H1 (cell line): ENCODE measurements at regions not wholly inside any gene's neighbourhood (a gene's known extent, or its start where the extent isn't known, plus 50 kb on each side); places are given as distances from the start of the nearest gene placed in this dataset.

Experiments
- CTCF ChIA-PET: fragments of 300-600 bp; sonication (Branson Sonifier 250); formaldehyde crosslinking; loops from one replicate; lab custom pipeline; 2021; ENCODE audit not compliant: partially characterized antibody; lab: Charles Lee
- POLR2A ChIA-PET: fragments of 300-600 bp; sonication (Branson Sonifier 250); formaldehyde crosslinking; loops from one replicate; lab custom pipeline; 2021; ENCODE audit warnings: inconsistent platforms; ENCODE audit not compliant: partially characterized antibody; lab: Charles Lee
- DNase-seq, 2 experiments: peaks; one replicate each; pipeline versions ENCODE4 v3.0.0 to v3.0.0-alpha.2; 2010 to 2022; ENCODE audit warnings: low spot score in 2 of 2, low read depth in 1 of 2, mixed read lengths in 1 of 2
- FAIRE-seq: peaks from 2 replicates; lab custom pipeline; 2011; peaks lifted over from hg19 to GRCh38; lab: Jason Lieb, UNC
- H2AFZ ChIP-seq: 2 replicates; pipeline ENCODE4 v1.8.1; 2012; ENCODE audit warnings: low read length, inconsistent platforms
- H2AK5ac ChIP-seq: 2 replicates; pipeline ENCODE4 v1.6.1; 2013; ENCODE audit warnings: low read depth, low read length
- H2BK120ac ChIP-seq: replicated peaks from 2 replicates; pipeline ENCODE3; 2013; ENCODE audit warnings: low read depth, low read length, inconsistent platforms
- H2BK12ac ChIP-seq: 2 replicates; pipeline ENCODE4 v1.6.1; 2013; ENCODE audit warnings: low read depth, low read length
- H2BK15ac ChIP-seq: 2 replicates; pipeline ENCODE4 v1.6.1; 2013; ENCODE audit warnings: low read length
- H2BK20ac ChIP-seq: 2 replicates; pipeline ENCODE4 v1.6.1; 2013; ENCODE audit warnings: low read length
- H2BK5ac ChIP-seq: 2 replicates; pipeline ENCODE4 v1.6.1; 2013; ENCODE audit warnings: low read depth, low read length
- H3K14ac ChIP-seq: 2 replicates; pipeline ENCODE4 v1.6.1; 2013; ENCODE audit warnings: inconsistent platforms; ENCODE audit not compliant: insufficient read length
- H3K18ac ChIP-seq: 2 replicates; pipeline ENCODE4 v1.6.1; 2013; ENCODE audit warnings: low read length; ENCODE audit errors: extremely low read depth
- H3K23ac ChIP-seq: 2 replicates; pipeline ENCODE4 v1.6.1; 2013; ENCODE audit warnings: inconsistent platforms; ENCODE audit not compliant: insufficient read length
- H3K23me2 ChIP-seq: 2 replicates; pipeline ENCODE4 v1.6.1; 2013; ENCODE audit warnings: low read depth, low read length
- H3K27ac ChIP-seq: 2 replicates; pipeline ENCODE4 v1.6.1; 2011; ENCODE audit warnings: low read depth, low read length, inconsistent platforms
- H3K27me3 ChIP-seq, 4 experiments: replicated peaks in 1 of 4; 1 replicate in 1 of 4; 2 replicates in 3 of 4; pipeline versions ENCODE4 v1.6.1 to v1.8.1; 2011 to 2013; ENCODE audit warnings: low read length in 3 of 4, mild to moderate bottlenecking in 3 of 4, inconsistent platforms in 2 of 4, mixed read lengths in 2 of 4, moderate library complexity in 1 of 4; ENCODE audit not compliant: control insufficient read depth in 3 of 4, insufficient read depth in 3 of 4; ENCODE audit errors: extremely low read depth in 1 of 4
- H3K36me3 ChIP-seq, 4 experiments: 2 replicates each; pipeline versions ENCODE4 v1.6.1 to v1.8.1; 2011 to 2013; ENCODE audit warnings: mild to moderate bottlenecking in 4 of 4, low read length in 3 of 4, moderate library complexity in 2 of 4, control low read depth in 1 of 4, inconsistent platforms in 1 of 4; ENCODE audit not compliant: insufficient read depth in 4 of 4, control insufficient read depth in 2 of 4
- H3K4ac ChIP-seq: replicated peaks from 2 replicates; pipeline ENCODE3; 2013; ENCODE audit warnings: low read length, low read depth, mixed read lengths, inconsistent platforms; ENCODE audit not compliant: insufficient read length
- H3K4me1 ChIP-seq, 4 experiments: replicated peaks in 1 of 4; 1 replicate in 1 of 4; 2 replicates in 3 of 4; pipeline versions ENCODE4 v1.6.1 to v1.8.1; 2011 to 2013; ENCODE audit warnings: low read length in 3 of 4, inconsistent platforms in 2 of 4, mixed read lengths in 1 of 4; ENCODE audit not compliant: insufficient read depth in 4 of 4, control insufficient read depth in 3 of 4
- H3K4me2 ChIP-seq, 2 experiments: 2 replicates each; pipeline versions ENCODE4 v1.6.1 to v1.8.1; 2011 to 2013; ENCODE audit warnings: low read depth in 2 of 2, low read length in 2 of 2, control low read depth in 1 of 2, inconsistent platforms in 1 of 2, mild to moderate bottlenecking in 1 of 2; ENCODE audit not compliant: insufficient read depth in 1 of 2
- H3K4me3 ChIP-seq, 4 experiments: fragments of 200-600, 300-600 bp in 1 of 4; sonication (generic), shearing (Covaris generic), sonication (Bioruptor Twin) in 1 of 4; 2 replicates each; pipeline versions ENCODE4 v1.5.1 to v1.8.1; 2011 to 2016; ENCODE audit warnings: low read length in 4 of 4, low read depth in 3 of 4, control low read depth in 2 of 4, inconsistent platforms in 2 of 4, mild to moderate bottlenecking in 2 of 4, mixed read lengths in 1 of 4, moderate library complexity in 1 of 4; ENCODE audit not compliant: insufficient read depth in 2 of 4; ENCODE audit errors: extremely low read depth in 1 of 4
- H3K56ac ChIP-seq: replicated peaks from 2 replicates; pipeline ENCODE3; 2013; ENCODE audit warnings: low read depth, mild to moderate bottlenecking, mixed read lengths, low read length, inconsistent platforms; ENCODE audit not compliant: insufficient read length
- H3K79me1 ChIP-seq: 2 replicates; pipeline ENCODE4 v1.6.1; 2013; ENCODE audit warnings: low read depth, low read length, control low read depth
- H3K79me2 ChIP-seq, 2 experiments: 2 replicates each; pipeline versions ENCODE4 v1.6.1 to v1.8.1; 2012 to 2013; ENCODE audit warnings: low read length in 2 of 2, mild to moderate bottlenecking in 2 of 2, inconsistent platforms in 1 of 2; ENCODE audit not compliant: insufficient read depth in 2 of 2, control insufficient read depth in 1 of 2
- H3K9ac ChIP-seq, 4 experiments: replicated peaks in 1 of 4; 1 replicate in 1 of 4; 2 replicates in 3 of 4; pipeline versions ENCODE4 v1.6.1 to v1.8.1; 2011 to 2013; ENCODE audit warnings: low read depth in 3 of 4, low read length in 3 of 4, control low read depth in 2 of 4, mild to moderate bottlenecking in 2 of 4, moderate library complexity in 2 of 4, inconsistent platforms in 1 of 4; ENCODE audit errors: extremely low read depth in 1 of 4
- H3K9me3 ChIP-seq, 2 experiments: 2 replicates each; pipeline versions ENCODE4 v1.6.1 to v1.8.1; 2012 to 2013; ENCODE audit warnings: mild to moderate bottlenecking in 2 of 2, moderate library complexity in 2 of 2, control low read depth in 1 of 2, inconsistent platforms in 1 of 2, low read depth in 1 of 2, low read length in 1 of 2, mixed read lengths in 1 of 2; ENCODE audit not compliant: insufficient read depth in 2 of 2
- H4K20me1 ChIP-seq, 2 experiments: replicated peaks in 1 of 2; 2 replicates each; pipeline versions ENCODE3 to v1.8.1; 2011 to 2013; ENCODE audit warnings: inconsistent platforms in 2 of 2, low read length in 2 of 2, mild to moderate bottlenecking in 1 of 2; ENCODE audit not compliant: insufficient read depth in 2 of 2, control insufficient read depth in 1 of 2
- H4K5ac ChIP-seq: 2 replicates; pipeline ENCODE4 v1.6.1; 2013; ENCODE audit warnings: low read length, low read depth, mixed read lengths, inconsistent platforms; ENCODE audit not compliant: insufficient read length
- H4K8ac ChIP-seq: 2 replicates; pipeline ENCODE4 v1.8.0; 2013; ENCODE audit warnings: mild to moderate bottlenecking, moderate library complexity, low read length, inconsistent platforms; ENCODE audit not compliant: insufficient read depth; ENCODE audit errors: extremely low read depth
- H4K91ac ChIP-seq: replicated peaks from 2 replicates; pipeline ENCODE3; 2013; ENCODE audit warnings: low read length, mixed read lengths, inconsistent platforms; ENCODE audit not compliant: insufficient read length
- ASH2L ChIP-seq: fragments of 200-600, 300-600 bp; sonication (generic); IDR thresholded peaks from one replicate; pipeline ENCODE4 v1.7.1; 2017; ENCODE audit warnings: low read length
- BRCA1 ChIP-seq: IDR thresholded peaks from 2 replicates; pipeline ENCODE4 v1.6.1; 2012; ENCODE audit warnings: low read depth, low read length, improper control_type of control experiment
- CBX5 ChIP-seq: fragments of 300-800, 300-1000 bp; sonication (generic); IDR thresholded peaks from 2 replicates; pipeline ENCODE4 v1.7.1; 2016; ENCODE audit warnings: antibody characterized with exemption, low read length, low read depth
- CHD1 ChIP-seq: IDR thresholded peaks from 2 replicates; pipeline ENCODE4 v1.6.1; 2012; ENCODE audit warnings: low read depth, low read length, improper control_type of control experiment
- EGR1 ChIP-seq: IDR thresholded peaks from 2 replicates; pipeline ENCODE4 v1.6.1; 2011; ENCODE audit warnings: low read depth, low read length, borderline replicate concordance
- EP300 ChIP-seq, 2 experiments: IDR thresholded peaks; 1 replicate in 1 of 2; 2 replicates in 1 of 2; pipeline ENCODE4 v1.6.1; 2011 to 2012; ENCODE audit warnings: low read depth in 2 of 2, low read length in 2 of 2, mild to moderate bottlenecking in 2 of 2, borderline replicate concordance in 1 of 2, inconsistent platforms in 1 of 2, moderate library complexity in 1 of 2
- HDAC6 ChIP-seq: IDR thresholded peaks from one replicate; pipeline ENCODE4 v1.7.1; 2012; ENCODE audit warnings: low read depth, mild to moderate bottlenecking, inconsistent platforms, low read length, moderate library complexity
- JUND ChIP-seq: IDR thresholded peaks from 2 replicates; pipeline ENCODE4 v1.6.1; 2011; ENCODE audit warnings: mild to moderate bottlenecking, improper control_type of control experiment, low read length
- POLR2AphosphoS5 ChIP-seq: IDR thresholded peaks from 2 replicates; pipeline ENCODE4 v1.6.1; 2011; ENCODE audit warnings: low read depth, low read length
- SIX5 ChIP-seq: IDR thresholded peaks from 2 replicates; pipeline ENCODE4 v1.6.1; 2011; ENCODE audit warnings: mild to moderate bottlenecking, low read depth, low read length
- TAF7 ChIP-seq: optimal IDR thresholded peaks from 2 replicates; pipeline ENCODE3; 2011; ENCODE audit warnings: low read depth, mild to moderate bottlenecking, inconsistent platforms, low read length, moderate library complexity, borderline replicate concordance
- WGBS, 2 experiments: shearing (Covaris generic) in 1 of 2; methylation state at CpG; one replicate each; pipeline versions ENCODE4 v1.1.6 to v1.1.7; 2013 to 2015; ENCODE audit warnings: low lambda C conversion rate in 2 of 2, mixed read lengths in 2 of 2, inconsistent platforms in 1 of 2, low coverage in 1 of 2, missing lambda C conversion rate in 1 of 2; ENCODE audit not compliant: insufficient replicate concordance in 2 of 2, insufficient coverage in 1 of 2, insufficient read length in 1 of 2; ENCODE audit errors: extremely low coverage in 1 of 2, missing lambda C conversion rate in 1 of 2; 5-methylcytosine and 5-hydroxymethylcytosine counted together
- TF ChIP-seq, protein P1 (sequence below), 3 experiments: IDR thresholded peaks; 1 replicate in 2 of 3; 2 replicates in 1 of 3; pipeline versions ENCODE4 v1.5.1 to v1.6.1; 2011; ENCODE audit warnings: low read length in 3 of 3, mild to moderate bottlenecking in 3 of 3, inconsistent platforms in 2 of 3, low read depth in 1 of 3, moderate library complexity in 1 of 3; ENCODE audit not compliant: insufficient read depth in 1 of 3; ENCODE audit errors: control extremely low read depth in 1 of 3

DNA sequence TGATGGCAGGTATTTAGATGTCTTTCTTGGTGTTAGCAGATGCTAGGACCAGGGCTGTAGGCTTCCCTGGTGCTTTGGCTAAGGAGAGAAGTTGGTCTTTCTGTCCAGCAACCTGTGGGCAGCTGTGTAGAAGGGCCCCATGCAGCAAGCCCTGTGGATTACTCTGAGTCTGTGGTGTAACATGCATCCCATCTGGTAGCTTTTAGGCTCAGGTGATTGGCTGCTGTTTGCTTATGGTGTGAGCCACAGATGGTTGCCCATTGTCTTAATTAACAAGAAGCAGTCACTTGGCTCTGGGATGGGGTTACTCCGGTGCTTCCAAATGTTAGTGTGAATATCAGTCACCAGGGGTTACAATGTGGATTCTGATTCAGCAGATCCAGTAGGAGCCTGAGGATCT is 368.6 kb upstream of the C2CD4B start:
- no peak overlapping the region for H2BK12ac ChIP-seq
- no peak overlapping the region for H3K14ac ChIP-seq
- no peaks in the 10 kb centered on the region for H3K27me3 ChIP-seq
- no peaks in the 10 kb centered on the region for H3K9me3 ChIP-seq
- H3K56ac ChIP-seq: no peak overlapping the region
- H3K18ac ChIP-seq: no peak overlapping the region
- FAIRE-seq: no peak
- no peak overlapping the region for H4K8ac ChIP-seq
- H3K79me1 ChIP-seq: no peaks in the 10 kb centered on the region; the same call in 1 of the 2 replicates
- no peak for DNase-seq
- peaks cover 0 to 2% of the 10 kb centered on the region in 2 experiments for H4K20me1 ChIP-seq
- H2BK20ac ChIP-seq: no peak overlapping the region
- no peak overlapping the region for H3K9ac ChIP-seq
- no peaks in the 10 kb centered on the region for H3K36me3 ChIP-seq
- H2BK5ac ChIP-seq: no peak overlapping the region
- no peak overlapping the region for H2AFZ ChIP-seq
- no peak overlapping the region for H2BK15ac ChIP-seq
- no peak overlapping the region for H3K4ac ChIP-seq
- H3K4me2 ChIP-seq: no peak overlapping the region
- H3K23me2 ChIP-seq: no peaks in the 10 kb centered on the region
- H2BK120ac ChIP-seq: no peak overlapping the region
- no peak overlapping the region for H3K27ac ChIP-seq
- POLR2A ChIA-PET: no interaction called here
- 50% methylated on average over 1 of the region's 1 CpG; no CpG with 5 or more reads in 1 of the 2 experiments for WGBS, 2 experiments
- H3K4me1 ChIP-seq: peaks cover 0 to 3% (median 0%) of the 10 kb centered on the region in 4 experiments; a peak in 3 of 7 replicates
- no peak overlapping the region for H4K91ac ChIP-seq
- no peak overlapping the region for H4K5ac ChIP-seq
- H3K79me2 ChIP-seq: no peaks in the 10 kb centered on the region
- no peak overlapping the region for H3K23ac ChIP-seq
- no peak overlapping the region for H3K4me3 ChIP-seq
- no peak overlapping the region for H2AK5ac ChIP-seq
- CTCF ChIA-PET: interaction anchor here (0.7 to 2.8 kb wide), 7 partner anchors 10 to 208 kb away, joined by 3 to 22 read pairs (median 4); no protein-coding TSS in a partner anchor
- no peak for TF ChIP-seq SIX5
- no peak for TF ChIP-seq POLR2AphosphoS5
- TF ChIP-seq CBX5: no peak
- TF ChIP-seq HDAC6: no peak
- TF ChIP-seq CHD1: no peak
- no peak for TF ChIP-seq JUND
- TF ChIP-seq ASH2L: no peak
- TF ChIP-seq BRCA1: no peak
- TF ChIP-seq EGR1: no peak
- TF ChIP-seq, protein P1, sequence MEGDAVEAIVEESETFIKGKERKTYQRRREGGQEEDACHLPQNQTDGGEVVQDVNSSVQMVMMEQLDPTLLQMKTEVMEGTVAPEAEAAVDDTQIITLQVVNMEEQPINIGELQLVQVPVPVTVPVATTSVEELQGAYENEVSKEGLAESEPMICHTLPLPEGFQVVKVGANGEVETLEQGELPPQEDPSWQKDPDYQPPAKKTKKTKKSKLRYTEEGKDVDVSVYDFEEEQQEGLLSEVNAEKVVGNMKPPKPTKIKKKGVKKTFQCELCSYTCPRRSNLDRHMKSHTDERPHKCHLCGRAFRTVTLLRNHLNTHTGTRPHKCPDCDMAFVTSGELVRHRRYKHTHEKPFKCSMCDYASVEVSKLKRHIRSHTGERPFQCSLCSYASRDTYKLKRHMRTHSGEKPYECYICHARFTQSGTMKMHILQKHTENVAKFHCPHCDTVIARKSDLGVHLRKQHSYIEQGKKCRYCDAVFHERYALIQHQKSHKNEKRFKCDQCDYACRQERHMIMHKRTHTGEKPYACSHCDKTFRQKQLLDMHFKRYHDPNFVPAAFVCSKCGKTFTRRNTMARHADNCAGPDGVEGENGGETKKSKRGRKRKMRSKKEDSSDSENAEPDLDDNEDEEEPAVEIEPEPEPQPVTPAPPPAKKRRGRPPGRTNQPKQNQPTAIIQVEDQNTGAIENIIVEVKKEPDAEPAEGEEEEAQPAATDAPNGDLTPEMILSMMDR (IDR thresholded peaks at IDR 0.05; ENCODE audit: control extremely low read depth in 1 of 3, insufficient read depth in 1 of 3, low read depth in 1 of 3, low read length in 3 of 3): no peak
- TF ChIP-seq TAF7: no peak
- TF ChIP-seq EP300 (IDR thresholded peaks at IDR 0.05; ENCODE audit: borderline replicate concordance in 1 of 2, low read depth in 2 of 2, low read length in 2 of 2): no peak
